COLO668 (cell line): ENCODE measurements at regions not wholly inside any gene's neighbourhood (a gene's known extent, or its start where the extent isn't known, plus 50 kb on each side); places are given as distances from the start of the nearest gene placed in this dataset.

Source experiments
- DNase-seq: peaks from one replicate; lab custom pipeline; 2025; ENCODE audit not compliant: unreplicated experiment; lab: John Stamatoyannopoulos, UW

GRCh38 chr5:88401686-88402085 is 133.0 kb upstream of the TMEM161B start:
- no peak for DNase-seq

- DNase-seq = no peak
These were observed 132.6 kb upstream of the TMEM161B start for GRCh38 chr5:88401228-88401627.

- no peak for DNase-seq
These were observed 130.9 kb upstream of the TMEM161B start for GRCh38 chr5:88399561-88399960.

- DNase-seq = no peak
These were observed 129.7 kb upstream of the TMEM161B start for GRCh38 chr5:88398316-88398715.

GRCh38 chr5:88396751-88397281 is 128.2 kb upstream of the TMEM161B start:
- no peak for DNase-seq

- no peak for DNase-seq
These were observed 127.4 kb upstream of the TMEM161B start for GRCh38 chr5:88396000-88396535.

- DNase-seq = no peak
These were observed 126.6 kb upstream of the TMEM161B start for GRCh38 chr5:88395264-88395663.

- DNase-seq = no peak
These were observed 126.0 kb upstream of the TMEM161B start for GRCh38 chr5:88394536-88395175.

- no peak for DNase-seq
These were observed 125.3 kb upstream of the TMEM161B start for GRCh38 chr5:88393716-88394535.

GRCh38 chr5:88393042-88393441 is 124.4 kb upstream of the TMEM161B start:
- no peak for DNase-seq

- no peak for DNase-seq
These were observed 123.3 kb upstream of the TMEM161B start for GRCh38 chr5:88391991-88392390.

GRCh38 chr5:88391116-88391515 is 122.5 kb upstream of the TMEM161B start:
- no peak for DNase-seq

GRCh38 chr5:88390481-88390880 is 121.8 kb upstream of the TMEM161B start:
- no peak for DNase-seq

- DNase-seq = no peak
These were observed 121.4 kb upstream of the TMEM161B start for GRCh38 chr5:88390096-88390441.

- DNase-seq = no peak
These were observed 120.9 kb upstream of the TMEM161B start for GRCh38 chr5:88389338-88390095.

- no peak for DNase-seq
These were observed 120.1 kb upstream of the TMEM161B start for GRCh38 chr5:88388476-88389337.

GRCh38 chr5:88384886-88385285 is 116.2 kb upstream of the TMEM161B start:
- no peak for DNase-seq

- no peak for DNase-seq
These were observed 111.7 kb upstream of the TMEM161B start for GRCh38 chr5:88380332-88380731.

GRCh38 chr5:88377705-88378656 is 109.3 kb upstream of the TMEM161B start:
- no peak for DNase-seq
